Ishikawa (cell line): ENCODE measurements at regions not wholly inside any gene's neighbourhood (a gene's known extent, or its start where the extent isn't known, plus 50 kb on each side); places are given as distances from the start of the nearest gene placed in this dataset.

Experiments used
- CEBPB ChIP-seq: IDR thresholded peaks from 2 replicates; pipeline ENCODE4 v1.6.1; 2012
- CREB1 ChIP-seq: IDR thresholded peaks from 2 replicates; pipeline ENCODE4 v1.6.1; 2012; ENCODE audit warnings: low read depth
- EGR1 ChIP-seq: IDR thresholded peaks from 2 replicates; pipeline ENCODE4 v1.6.1; 2012
- EP300 ChIP-seq: IDR thresholded peaks from 2 replicates; pipeline ENCODE4 v1.6.1; 2012; ENCODE audit warnings: borderline replicate concordance
- FOXM1 ChIP-seq: IDR thresholded peaks from 2 replicates; pipeline ENCODE4 v1.6.1; 2012; ENCODE audit warnings: low read depth, borderline replicate concordance
- NFIC ChIP-seq: IDR thresholded peaks from 2 replicates; pipeline ENCODE4 v1.6.1; 2012
- RAD21 ChIP-seq: IDR thresholded peaks from 2 replicates; pipeline ENCODE4 v1.6.1; 2012; ENCODE audit warnings: low read depth
- TAF1 ChIP-seq: IDR thresholded peaks from 2 replicates; pipeline ENCODE4 v1.6.1; 2012; ENCODE audit warnings: low read depth, mild to moderate bottlenecking
- TCF12 ChIP-seq: IDR thresholded peaks from 2 replicates; pipeline ENCODE4 v1.6.1; 2012; ENCODE audit warnings: low read depth
- TEAD4 ChIP-seq: IDR thresholded peaks from 2 replicates; pipeline ENCODE4 v1.6.1; 2012
- YY1 ChIP-seq: IDR thresholded peaks from 2 replicates; pipeline ENCODE4 v1.6.1; 2012; ENCODE audit warnings: low read depth
- ZBTB7A ChIP-seq: IDR thresholded peaks from 2 replicates; pipeline ENCODE4 v1.6.1; 2012; ENCODE audit warnings: low read depth
- TF ChIP-seq, protein P1 (sequence below): IDR thresholded peaks from 2 replicates; pipeline ENCODE4 v1.6.1; 2012; ENCODE audit warnings: low read depth, mild to moderate bottlenecking
- TF ChIP-seq, protein P2 (sequence below): IDR thresholded peaks from 2 replicates; pipeline ENCODE4 v1.6.1; 2012
- TF ChIP-seq, protein P3 (sequence below): IDR thresholded peaks from 2 replicates; pipeline ENCODE4 v1.6.1; 2012

DNA sequence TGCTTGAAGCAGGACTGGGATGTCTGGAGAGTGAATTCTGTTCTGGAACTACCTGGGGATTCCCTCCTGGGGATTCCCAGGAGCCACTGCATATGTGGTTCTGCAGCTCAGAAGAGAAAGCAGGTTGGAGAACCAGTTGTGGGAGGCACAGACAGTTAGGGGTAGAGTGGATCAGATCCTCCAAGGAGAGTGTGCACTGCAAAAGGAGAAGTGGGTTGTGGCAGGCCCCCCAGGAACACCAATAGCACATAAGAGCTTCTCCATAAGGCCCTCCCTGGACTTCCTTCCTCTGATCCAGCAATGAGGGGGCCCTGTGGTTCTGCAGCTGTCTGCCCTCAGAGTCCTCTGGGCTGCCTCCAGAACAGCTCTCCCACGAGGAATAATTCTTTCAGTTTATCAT, 369.2 kb upstream of the CNR1 start:
- TF ChIP-seq, protein P1, sequence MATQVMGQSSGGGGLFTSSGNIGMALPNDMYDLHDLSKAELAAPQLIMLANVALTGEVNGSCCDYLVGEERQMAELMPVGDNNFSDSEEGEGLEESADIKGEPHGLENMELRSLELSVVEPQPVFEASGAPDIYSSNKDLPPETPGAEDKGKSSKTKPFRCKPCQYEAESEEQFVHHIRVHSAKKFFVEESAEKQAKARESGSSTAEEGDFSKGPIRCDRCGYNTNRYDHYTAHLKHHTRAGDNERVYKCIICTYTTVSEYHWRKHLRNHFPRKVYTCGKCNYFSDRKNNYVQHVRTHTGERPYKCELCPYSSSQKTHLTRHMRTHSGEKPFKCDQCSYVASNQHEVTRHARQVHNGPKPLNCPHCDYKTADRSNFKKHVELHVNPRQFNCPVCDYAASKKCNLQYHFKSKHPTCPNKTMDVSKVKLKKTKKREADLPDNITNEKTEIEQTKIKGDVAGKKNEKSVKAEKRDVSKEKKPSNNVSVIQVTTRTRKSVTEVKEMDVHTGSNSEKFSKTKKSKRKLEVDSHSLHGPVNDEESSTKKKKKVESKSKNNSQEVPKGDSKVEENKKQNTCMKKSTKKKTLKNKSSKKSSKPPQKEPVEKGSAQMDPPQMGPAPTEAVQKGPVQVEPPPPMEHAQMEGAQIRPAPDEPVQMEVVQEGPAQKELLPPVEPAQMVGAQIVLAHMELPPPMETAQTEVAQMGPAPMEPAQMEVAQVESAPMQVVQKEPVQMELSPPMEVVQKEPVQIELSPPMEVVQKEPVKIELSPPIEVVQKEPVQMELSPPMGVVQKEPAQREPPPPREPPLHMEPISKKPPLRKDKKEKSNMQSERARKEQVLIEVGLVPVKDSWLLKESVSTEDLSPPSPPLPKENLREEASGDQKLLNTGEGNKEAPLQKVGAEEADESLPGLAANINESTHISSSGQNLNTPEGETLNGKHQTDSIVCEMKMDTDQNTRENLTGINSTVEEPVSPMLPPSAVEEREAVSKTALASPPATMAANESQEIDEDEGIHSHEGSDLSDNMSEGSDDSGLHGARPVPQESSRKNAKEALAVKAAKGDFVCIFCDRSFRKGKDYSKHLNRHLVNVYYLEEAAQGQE = no peak
- TF ChIP-seq, protein P2, sequence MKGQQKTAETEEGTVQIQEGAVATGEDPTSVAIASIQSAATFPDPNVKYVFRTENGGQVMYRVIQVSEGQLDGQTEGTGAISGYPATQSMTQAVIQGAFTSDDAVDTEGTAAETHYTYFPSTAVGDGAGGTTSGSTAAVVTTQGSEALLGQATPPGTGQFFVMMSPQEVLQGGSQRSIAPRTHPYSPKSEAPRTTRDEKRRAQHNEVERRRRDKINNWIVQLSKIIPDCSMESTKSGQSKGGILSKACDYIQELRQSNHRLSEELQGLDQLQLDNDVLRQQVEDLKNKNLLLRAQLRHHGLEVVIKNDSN = no peak
- TF ChIP-seq TCF12 = no peak
- TF ChIP-seq EGR1 = no peak
- no peak for TF ChIP-seq TEAD4
- TF ChIP-seq, protein P3, sequence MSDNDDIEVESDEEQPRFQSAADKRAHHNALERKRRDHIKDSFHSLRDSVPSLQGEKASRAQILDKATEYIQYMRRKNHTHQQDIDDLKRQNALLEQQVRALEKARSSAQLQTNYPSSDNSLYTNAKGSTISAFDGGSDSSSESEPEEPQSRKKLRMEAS = no peak
- no peak for TF ChIP-seq YY1
- no peak for TF ChIP-seq FOXM1
- no peak for TF ChIP-seq ZBTB7A
- no peak for TF ChIP-seq TAF1
- TF ChIP-seq EP300 = no peak
- no peak for TF ChIP-seq CREB1

DNA sequence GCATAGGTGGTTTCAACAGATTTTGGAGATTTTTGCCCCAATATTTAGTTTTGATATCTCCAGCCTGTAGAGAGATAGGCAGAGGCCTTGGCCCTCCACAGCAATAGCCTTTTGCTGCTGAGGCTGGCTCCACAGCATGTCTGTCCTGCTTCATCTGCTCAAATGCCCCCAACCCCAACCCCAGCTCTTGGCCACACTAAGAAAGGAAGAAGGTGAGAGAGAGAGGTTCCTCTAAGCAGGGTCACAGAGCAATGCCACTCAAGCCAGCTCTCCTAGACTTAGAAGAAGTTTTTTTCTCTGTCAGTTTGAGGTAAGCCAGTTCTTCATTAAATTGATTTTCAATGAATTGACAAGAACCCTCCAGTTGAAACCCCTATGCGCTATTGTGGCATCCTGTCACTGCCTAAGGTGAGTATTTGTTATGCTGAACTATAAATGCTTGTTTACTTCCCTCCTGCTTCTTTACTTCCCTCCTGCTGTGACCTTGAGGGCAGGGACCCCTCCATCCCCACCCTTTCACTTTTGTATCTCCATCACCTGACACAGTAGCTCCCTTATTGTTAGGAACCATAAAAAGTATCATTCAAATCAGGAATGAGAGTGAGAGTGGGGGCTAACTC, 366.2 kb upstream of the CNR1 start:
- TF ChIP-seq, protein P1 = no peak
- TF ChIP-seq, protein P2 = no peak
- no peak for TF ChIP-seq YY1

DNA sequence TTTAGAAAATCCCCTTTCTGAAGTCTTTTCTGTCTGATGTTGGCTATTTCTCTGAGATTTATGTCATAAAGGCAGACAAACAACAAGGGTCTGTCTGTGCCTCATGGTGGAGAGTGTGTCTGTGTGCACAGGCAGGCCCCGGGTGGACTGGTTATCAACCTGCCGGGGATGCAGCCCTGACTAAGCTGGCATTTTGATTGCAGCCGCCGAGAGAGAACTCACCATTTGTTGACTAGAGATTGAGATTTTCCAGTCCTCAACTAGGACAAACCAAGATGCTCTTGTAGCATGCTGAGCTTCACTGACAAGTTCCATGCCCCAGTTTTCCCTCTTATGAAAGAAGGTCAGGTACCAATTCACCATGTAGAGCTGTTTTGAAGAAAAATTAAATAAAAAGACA, 363.6 kb upstream of the CNR1 start:
- TF ChIP-seq CREB1 (no peak), TEAD4 (no peak), ZBTB7A (no peak), FOXM1 (no peak), TCF12 (no peak), RAD21 (no peak), YY1 (no peak), TAF1 (no peak), CEBPB (no peak)
- TF ChIP-seq, protein P2 = no peak

DNA sequence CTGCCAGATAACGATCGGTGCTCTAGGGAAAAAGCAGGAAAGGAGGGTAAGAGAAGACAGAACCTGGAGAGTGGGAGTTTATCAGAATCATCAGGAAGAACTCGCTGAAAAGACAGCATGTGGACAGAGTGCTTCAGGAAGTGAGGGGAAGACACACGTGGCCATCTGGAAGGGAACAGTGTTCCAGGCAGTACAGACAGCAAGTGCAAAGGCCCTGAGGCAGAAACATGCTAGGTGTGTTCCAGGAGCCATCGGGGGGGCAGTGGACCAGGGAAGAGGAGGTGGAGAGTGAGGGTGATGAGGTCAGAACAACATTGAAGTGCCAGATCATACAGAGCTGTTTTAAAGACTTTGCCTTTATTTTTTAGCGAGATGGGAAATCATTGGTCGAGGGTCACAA, 354.3 kb upstream of the CNR1 start:
- TF ChIP-seq CREB1 = no peak
- TF ChIP-seq, protein P2 = no peak
- no peak for TF ChIP-seq TAF1
- TF ChIP-seq EGR1 = no peak

DNA sequence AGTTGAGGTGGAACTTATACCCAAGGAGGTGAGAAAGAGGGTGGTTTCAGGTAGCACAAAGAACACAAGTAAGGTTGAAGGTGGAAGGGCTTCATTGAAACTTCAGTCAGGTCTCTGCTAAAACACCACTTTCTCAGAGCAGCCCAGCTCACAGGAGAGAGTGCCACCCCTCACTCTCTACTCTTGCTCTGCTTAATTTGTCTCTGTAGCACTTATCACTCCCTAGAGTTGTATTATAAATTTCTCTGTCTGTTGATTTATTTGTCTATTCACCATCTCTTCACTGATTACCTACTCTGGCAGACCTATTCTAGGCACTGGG, 353.8 kb upstream of the CNR1 start:
- TF ChIP-seq YY1 (no peak), NFIC (no peak), TEAD4 (no peak), EP300 (no peak), TCF12 (no peak), EGR1 (no peak), RAD21 (no peak), FOXM1 (no peak), TAF1 (no peak), CREB1 (no peak), CEBPB (no peak), ZBTB7A (no peak)
- TF ChIP-seq, protein P1 = no peak
- TF ChIP-seq, protein P3 = no peak
- TF ChIP-seq, protein P2 = no peak
